GM19467 (cell line): ENCODE measurements at regions not wholly inside any gene's neighbourhood (a gene's known extent, or its start where the extent isn't known, plus 50 kb on each side); places are given as distances from the start of the nearest gene placed in this dataset.
"Not testable (repeated sequence)": the region's sequence is repeated elsewhere in the genome, so short reads cannot be mapped to it uniquely, and the experiment has no call there.

Experiments
- ATAC-seq: cut with Tn5 transposase; IDR thresholded peaks from one replicate; pipeline ENCODE4 v1.9.1; 2021; ENCODE audit warnings: mild to moderate bottlenecking, moderate library complexity; ENCODE audit not compliant: unreplicated experiment

DNA sequence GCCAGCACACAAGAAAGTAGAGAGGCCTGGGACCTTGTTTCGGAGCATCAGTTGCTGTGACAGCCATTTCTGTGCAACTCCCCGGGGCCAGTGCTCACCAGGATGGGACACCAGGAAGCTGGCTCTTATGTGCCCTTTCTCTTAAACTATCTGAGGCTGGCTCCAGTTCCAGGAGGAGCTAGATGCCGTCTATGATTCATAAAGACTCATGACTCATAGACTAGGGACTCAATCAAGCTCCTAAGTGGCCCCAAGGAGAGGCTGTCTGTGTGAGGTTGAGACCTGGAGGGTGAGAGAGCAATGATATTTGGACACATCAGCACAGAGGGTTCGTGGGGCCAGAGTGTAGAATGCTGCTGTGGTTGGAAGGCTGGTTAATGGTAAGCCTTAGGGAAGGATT, 580.1 kb downstream of the CCSER2 start:
- no peak for ATAC-seq

DNA sequence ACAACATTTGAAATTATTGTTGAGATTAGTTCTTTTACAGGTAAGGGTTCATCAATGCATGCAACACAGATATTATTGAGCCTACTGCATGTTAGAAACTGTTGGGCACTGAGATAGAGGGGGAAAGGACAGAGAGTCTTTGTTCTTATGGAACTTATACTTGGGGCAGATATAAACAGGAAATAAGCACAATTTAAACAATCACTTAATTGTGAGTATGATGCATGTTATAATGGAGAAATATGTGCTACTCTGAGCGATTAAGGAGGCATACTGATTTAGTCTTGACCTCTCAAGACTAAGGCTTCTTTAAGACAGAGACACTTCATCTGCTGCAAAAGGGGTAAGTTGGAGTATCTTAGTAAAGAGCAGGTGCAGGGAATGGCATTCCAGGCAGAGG, 593.3 kb downstream of the CCSER2 start:
- ATAC-seq = no peak

DNA sequence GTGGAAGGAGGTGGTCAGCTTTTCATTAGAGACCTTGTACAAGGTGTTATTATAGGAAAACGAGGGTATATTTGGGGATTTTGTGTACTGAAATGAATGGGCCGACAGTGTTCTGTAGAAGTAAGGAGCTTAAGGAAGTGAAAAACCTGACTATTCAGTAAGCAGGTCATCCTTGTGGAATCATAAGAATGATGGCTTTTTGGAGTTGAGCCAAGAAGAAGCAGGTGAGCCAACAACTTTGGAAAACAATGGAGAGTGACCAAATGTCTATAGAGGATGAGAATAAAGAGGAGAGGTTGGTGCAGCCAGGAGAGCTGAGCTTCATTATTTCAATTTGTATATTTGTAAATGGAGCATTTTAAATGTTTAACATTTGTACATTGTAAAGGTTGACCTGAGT, 595.7 kb downstream of the CCSER2 start:
- ATAC-seq = no peak

DNA sequence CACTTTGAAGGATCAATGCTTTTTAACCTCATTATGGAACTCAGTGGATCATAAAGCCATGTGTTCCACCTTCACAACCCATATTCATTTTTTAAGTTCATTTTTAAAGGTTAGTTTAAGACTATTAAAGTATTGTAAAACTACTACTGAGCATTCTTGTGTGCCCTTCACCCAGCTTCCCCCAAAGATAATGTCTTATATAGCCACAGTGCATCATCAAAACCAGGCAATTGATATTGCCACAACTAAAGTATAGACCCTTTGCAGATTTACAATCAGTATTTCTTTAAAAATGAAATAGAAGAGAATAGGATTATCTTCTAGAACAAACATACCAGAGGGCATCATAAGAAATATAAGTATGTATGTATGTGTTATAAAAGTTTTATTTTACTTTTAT, 597.1 kb downstream of the CCSER2 start:
- no peak for ATAC-seq

DNA sequence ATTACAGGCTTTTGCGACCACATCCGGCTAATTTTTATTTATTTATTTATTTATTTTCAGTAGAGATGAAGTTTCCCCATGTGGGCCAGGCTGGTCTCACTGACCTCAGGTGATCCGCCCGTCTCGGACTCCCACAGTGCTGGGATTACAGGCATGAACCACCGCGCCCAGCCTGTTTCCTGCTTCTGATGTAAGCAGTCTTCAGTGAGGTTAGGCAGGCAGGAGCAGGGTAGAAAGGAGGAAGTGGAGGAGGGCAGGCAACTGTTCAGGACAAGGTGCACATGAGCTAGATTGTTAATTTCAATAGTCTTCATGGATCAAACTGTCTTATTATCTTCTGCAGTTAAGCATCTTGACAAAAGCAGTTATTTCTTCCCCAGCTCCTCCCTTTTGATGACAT, 605.0 kb downstream of the CCSER2 start:
- no peak for ATAC-seq

DNA sequence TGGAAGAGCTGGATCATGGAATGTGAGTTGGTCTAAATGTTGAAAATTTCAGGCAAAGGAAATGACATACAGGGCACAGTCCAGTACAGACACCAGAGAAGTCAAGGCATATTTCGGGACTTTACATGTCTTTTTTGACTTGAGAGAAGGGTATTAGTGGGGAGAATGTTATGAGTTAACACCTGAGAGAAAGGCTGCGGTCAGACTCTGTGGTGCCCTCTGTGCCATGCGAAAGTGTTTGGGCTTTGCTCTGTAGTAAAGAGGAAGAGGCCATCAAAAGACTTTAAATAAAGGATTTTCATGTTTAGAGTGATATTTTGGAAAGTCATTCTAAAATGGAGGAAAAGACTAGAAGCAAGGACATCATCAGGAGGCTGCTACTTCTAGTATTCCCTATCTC, 607.4 kb downstream of the CCSER2 start:
- no peak for ATAC-seq

DNA sequence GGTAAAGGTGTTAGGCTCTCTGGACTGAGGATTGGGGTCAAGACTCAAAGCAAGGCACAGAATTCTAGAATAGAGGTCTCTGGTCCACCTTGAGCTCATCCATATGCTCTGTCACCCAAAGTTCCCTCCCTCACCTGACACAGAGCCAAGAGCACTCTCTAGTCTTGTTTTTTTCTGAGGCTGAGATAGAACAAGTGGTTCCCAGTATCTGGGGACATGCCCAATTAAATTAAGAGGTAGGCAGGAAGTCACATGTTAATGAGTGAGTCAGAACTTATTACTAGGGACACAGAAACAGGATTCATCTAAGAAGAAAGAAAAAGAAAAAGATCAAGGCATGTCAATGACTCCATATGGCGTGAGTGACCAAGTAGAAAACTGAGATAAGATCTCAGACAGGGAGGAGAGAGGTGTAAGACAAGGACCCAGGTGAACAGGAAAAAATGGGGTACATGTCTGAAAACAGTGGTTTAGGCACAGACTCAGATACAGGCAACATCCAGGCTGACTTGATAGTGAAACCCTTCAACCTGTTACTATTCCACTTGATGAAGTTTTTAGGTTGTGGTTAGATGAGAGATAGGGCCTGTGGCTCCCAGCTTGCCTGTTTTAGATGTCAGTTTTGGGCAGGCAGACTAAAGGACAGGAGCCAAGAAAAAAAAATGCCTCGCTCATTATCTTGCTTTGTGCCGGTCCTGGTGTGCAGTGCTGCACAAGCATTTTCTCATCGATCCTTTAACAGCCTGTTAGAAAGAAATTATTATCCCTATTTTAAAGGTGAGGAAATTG, 609.9 kb downstream of the CCSER2 start:
- no peak for ATAC-seq

DNA sequence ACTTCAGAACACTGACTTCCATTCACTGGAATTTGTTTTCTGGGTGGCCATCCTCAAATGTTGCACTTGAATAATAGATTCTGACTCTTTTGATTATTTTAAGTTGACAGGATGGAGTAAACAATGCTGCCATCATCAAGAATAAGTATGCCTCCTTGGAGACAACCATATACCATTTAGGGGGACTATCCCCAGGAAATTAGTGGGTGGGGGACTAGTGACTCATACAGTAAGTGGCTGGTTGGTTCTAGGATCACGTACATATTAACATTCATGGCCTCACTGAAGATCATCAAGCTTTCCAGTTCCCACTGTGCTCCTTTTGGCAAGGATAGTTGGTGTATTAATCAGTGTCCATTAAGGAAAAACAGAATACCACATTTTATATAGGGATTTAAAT, 615.2 kb downstream of the CCSER2 start:
- no peak for ATAC-seq

DNA sequence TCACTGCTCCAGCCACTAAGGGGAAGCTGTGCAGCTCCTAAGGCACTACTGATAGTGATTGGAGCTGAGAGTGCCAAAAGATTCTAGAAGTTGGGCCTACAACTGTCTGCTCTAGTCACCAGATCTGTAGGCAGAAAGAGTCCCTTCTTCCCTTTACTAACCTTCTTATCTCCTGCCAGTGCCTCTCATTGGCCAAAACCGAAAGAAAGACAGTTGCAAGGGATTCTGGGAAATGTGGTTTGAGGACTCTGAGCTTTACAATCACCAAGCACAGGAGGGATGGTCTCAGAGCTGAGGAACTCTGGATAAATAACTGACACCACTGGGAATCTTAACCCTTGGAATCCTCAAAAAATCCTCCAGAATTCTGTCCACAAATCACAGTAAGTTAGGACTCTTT, 615.8 kb downstream of the CCSER2 start:
- no peak for ATAC-seq

DNA sequence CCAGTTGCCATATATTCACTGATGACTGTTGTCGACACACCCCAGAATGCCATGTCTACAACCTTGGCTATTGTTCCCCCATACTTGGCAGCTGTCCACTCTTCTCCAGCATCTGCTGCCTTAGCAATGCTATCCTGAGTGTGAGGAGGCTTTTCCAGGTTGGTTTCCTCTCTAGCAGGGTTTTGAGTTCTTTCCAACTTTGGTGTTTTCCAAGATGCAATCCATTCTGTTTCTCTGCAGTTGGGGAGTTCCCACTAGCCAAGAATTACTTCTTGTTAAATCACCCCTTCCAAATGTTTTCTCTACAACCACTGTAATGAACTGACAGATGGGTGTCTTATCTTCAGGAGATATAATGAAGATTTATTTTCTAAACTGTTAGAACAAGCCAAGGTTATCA, 617.4 kb downstream of the CCSER2 start:
- ATAC-seq = no peak

DNA sequence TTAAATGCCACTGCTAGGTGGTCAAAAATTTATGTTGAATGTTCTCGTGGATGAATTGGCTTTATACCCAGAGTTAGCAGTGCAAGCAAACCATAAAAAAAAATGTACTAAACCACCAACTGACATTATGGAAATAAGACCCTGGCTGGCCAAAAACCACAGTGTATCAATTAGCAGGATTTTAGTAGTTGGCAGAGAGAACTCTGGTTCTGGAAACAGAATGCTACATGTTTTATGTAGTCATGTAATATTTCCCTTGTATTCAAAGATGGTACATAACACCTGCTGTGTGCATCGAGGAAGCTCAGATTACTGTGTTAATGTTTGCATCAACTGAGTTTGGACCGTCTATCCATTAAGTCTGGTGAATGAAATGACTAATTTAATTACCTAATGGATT, 618.5 kb downstream of the CCSER2 start:
- ATAC-seq = no peak

DNA sequence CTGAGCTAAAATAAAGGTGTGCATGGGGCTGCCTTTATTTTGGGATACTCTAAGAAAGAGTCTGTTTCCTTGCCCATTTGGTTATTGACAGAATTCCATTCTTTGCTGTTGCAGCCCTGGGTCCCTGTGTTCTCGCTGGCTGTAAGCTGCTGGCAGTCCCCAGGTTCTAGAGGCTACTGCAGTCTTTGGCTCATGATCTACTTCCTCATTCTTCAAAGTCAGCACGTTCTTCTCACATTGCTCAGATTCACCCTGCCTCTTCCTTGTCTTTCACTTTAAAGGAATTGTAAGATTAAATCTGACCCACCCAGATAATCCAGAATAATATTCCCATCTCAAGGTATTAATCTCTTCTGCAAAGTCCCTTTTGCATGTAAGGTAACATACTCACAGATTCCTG, 620.3 kb downstream of the CCSER2 start:
- no peak for ATAC-seq

DNA sequence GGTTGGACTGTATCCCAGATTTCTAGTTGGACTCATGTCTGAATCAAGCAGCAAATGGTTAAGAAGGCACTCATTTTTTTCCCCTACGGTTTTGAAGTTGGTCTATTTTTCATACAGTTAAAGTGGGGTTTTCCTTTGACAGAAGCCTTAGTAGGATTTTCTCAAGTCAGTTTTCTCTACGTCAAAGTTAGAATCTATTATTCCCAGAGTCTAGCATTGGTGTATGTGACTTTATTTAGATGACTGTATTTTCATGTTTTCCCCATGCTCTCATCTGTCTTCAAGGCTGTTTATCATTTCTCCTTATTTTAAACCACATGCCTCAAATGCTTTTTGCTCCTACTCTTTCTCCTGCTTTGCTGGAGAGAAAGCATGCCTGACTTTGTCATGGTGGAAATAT, 623.2 kb downstream of the CCSER2 start:
- ATAC-seq = no peak

DNA sequence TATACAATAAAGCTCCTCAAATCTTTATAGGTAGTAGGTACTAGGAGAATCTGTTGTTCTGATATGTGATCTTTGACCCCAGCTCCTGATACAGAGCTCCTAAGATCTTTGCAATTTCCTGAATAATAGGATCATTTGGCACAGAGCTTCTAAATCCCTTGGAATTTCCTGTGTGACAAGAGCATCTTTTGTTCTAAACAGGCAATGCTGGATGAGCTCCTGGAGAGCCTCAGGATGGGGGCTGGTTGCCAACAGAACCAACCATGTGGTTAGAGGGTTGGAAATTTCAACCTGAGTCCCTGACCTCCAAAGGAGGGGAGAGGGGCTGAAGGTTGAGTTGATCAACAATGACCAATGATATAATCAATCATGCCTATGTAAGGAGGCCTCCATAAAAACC, 629.0 kb downstream of the CCSER2 start:
- no peak for ATAC-seq

DNA sequence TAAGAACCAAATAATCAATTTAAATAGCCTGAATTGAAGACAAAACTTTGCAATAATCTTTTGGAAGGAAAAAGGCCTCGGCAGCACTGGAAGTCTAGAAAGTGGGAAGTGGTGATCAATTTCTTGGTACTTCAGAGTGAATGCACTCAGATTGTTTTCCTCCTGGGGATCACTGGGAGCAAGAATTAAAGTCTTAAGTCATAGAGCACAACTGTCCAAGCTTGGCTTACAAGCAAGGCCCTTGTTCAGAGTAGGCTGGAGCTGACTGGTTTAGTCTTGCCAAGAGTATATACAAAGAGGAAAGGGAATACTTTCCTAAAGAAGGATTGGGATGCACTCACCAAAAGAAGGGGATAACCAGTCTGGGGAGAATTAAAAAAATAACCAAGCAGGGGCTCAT, 637.1 kb downstream of the CCSER2 start:
- no peak for ATAC-seq

DNA sequence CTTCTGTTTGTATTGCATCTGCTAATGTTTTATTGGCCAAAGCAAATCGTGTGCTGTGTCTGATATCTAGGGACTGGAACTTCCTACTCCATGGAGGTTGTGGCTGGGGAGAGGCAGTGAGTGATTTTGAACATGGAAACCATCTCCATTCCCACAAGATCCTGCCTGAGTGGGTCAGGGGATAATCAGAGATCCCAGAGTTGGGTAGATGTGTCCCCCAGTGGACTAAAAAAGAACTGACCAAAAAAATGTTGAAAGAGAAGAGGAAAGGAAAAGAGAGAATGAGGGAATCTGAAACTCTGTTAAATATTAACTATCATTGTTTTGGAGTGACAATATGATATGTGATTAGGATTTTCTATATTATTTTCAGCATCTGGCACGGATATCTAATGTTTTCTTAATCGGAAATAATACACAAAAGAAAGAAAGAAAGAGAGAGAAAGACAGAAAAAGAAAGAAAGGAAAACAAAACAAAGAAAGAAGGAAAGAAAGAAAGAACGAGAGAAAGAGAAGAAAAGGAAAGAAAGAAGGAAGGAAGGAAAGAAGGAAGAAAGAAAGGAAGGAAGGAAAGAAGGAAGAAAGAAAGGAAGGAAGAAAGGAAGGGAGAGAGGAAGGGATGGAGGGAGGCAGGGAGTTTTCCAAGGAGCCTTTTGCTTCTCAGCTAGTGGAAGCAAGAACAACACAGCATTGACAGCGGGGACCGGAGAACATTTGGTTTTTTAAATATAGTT, 638.5 kb downstream of the CCSER2 start:
- ATAC-seq = no peak

DNA sequence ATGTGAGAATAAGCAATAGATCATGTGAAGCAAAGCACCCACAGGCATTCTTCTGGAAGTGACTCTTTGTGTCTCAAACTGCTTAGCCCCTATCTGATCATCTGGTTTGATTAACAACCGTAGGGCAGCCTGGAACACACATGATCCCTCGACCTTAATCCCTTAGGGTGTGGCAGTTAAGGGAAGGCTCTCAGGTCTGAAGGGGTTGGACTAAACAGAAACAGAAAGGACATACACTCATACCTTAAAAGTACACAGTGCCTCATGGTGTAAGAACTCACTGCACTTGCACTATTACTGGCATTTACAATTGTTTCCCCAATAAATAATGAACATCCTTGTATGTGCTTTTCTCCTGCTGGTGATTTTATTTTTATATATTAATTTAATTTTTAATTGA, 640.9 kb downstream of the CCSER2 start:
- ATAC-seq = not testable (repeated sequence)

DNA sequence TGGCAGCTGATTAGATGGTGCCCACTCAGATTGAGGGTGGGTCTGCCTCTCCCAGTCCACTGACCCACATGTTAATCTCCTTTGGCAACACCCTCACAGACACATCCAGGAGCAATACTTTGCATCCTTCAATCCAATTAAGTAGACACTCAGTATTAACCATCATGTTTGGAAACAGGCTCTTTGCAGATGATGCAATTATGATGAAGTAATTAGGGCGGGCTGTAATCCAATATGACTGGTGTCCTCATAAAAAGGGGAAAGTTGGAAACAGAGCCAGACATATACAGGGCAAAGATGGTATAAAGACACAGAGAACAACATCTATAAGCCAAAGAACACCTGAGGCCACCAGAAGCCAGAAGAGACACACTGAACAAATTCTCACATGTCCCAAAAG, 658.6 kb downstream of the CCSER2 start:
- no peak for ATAC-seq

DNA sequence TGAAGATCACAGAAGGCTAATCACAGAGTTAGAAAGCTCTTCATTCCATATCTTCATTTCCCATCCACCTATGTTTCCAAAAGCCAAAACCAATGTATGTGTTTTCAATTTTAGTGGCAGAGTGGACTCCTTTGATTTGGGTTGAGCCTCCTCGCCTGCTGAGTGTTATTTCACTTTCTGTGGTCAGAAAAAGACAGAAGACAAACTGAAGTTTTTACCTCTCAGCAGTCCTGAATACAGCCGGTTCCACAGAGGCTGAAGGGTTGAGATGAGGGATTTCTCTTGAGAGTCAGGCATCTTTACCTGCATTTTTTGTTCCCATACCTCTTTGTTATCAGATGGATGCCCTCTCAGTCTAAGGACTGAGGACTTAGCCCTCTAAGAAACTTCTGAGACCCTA, 659.6 kb downstream of the CCSER2 start:
- no peak for ATAC-seq

DNA sequence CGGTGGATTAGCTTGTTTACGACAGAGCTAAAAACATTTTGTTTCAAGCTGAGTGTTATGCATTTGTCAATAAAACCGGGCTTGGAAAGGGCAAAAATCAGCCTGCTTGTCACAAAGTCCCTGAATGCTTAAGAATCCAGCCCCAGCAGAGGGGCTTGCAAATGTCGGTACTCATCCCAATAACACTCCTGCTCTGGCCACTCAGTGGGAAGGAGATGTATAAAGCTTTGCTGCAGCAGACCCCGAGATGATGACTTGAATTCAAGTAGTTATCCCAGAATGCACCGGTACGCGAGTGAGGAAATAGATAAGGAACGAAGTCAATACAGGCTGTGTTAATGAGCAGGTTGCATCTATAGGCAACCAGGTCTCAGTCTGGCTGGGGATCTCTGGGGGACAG, 662.3 kb downstream of the CCSER2 start:
- ATAC-seq = no peak

DNA sequence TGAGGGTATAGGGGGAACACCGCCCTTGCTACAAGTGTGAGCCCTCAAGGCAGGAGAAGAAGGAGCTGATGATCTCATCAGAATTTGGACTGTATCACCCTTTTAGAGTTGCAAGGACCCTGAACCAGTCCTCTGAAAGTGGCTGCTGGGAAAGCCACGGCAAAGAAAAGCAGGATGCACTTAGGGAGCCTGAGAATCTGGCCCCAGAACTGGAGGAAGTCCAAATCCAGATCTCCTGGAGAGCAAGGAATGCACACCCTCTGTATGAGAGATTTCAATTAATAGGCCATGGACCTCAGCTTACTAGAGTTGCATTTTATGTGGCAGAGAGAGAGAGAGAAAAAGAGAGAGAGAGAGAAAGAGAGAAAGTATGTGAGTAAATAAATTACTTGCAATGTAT, 662.9 kb downstream of the CCSER2 start:
- ATAC-seq = no peak

DNA sequence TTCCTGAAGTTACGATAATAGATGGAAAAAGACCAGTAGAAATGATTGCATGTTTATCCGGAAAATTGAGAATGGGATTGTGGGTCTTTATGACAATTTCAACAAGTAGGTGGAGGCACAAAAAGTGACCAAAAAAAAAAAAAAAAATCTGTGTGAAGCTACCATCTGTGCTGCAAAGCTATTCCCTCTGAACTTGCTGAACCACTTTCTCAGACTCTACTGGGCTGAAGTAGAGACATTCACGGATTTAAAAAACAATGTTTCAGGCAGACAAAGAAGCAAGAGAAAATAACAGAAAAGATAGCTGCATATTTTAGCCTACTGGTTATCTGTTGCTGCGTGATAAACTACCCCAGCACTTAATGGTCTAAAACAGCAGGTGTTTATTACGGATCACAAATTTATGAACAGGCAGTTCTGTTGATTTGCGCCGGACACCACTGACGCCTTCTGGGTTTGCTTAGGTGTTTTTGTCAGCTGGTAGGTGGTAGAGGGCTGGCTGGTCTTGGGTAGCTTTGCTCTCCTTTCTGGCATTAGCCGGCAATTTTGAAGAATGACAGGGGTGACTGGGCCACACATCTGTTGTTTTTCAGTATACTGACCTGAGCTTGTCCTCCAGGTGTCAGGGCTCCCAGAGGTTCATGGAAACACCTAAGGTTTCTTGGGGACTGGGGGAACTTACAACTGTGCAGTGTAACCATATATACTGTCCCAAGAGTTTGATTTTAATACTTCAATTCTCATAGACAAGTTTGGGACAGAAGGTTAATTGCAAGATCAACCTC, 665.1 kb downstream of the CCSER2 start:
- no peak for ATAC-seq
